Amniotic epithelial cell (primary cell): ENCODE measurements at regions not wholly inside any gene's neighbourhood (a gene's known extent, or its start where the extent isn't known, plus 50 kb on each side); places are given as distances from the start of the nearest gene placed in this dataset.

Experiments used
- DNase-seq: peaks from one replicate; pipeline ENCODE4 v3.0.0-alpha.2; 2010; ENCODE audit warnings: low read depth

DNA sequence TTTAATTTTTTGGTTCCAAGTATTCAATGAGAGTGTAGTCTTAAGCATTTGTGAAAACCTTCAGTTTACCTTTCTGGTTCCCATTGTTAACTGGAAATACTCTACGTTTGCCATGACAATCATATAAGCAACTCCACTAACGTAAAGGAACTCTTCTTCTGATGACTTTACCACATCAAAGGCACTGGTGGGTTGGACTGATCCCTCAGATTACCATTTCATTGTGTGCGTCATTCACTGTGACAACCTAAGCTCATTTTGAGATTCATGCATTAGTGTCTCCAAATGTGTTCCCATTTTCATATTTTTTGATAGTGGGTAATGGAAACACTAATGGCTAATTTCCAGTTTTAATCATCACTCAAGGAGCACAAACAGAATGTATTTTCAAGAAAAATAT, 119.9 kb upstream of the COL1A2 start:
- no peak for DNase-seq

DNA sequence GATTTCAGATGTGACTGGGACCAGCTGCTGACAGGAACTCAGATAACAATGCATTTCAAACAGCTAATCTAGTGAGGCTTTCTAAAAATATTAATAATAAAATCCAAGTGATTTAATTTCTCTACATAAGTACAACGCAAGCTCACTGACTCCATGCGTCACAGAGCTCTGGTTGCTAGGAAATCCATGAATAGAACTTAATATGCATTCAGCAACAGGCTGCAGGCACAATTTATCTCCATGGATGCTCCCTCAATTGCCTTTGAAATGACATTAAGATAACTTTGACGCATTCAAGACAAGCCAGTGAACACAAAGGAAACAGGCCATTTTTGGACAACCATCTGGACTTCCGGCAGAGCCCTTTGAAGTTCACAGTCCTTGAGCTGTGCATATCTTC, 118.7 kb upstream of the COL1A2 start:
- DNase-seq: peak; percentile 46

DNA sequence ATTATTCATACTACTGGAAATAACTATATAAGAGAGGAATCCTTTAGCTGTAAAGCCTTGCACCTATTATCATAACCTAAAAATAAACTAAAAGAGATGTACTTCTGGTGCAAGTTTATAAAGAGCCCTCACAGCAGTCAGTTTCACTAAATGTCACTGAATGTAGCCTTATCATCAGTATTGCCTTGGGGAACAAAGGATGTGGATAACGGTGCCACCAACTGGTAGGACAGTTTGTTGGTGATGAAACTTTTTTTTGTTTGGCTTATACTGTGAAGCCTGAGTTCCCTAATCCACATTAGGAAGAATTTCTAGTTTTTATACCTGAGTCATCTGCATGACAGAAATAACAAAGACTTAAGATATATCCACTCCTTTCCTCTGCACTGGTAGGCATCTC, 117.9 kb upstream of the COL1A2 start:
- peak; percentile 55 for DNase-seq

- DNase-seq: peak; percentile 49
Observed at GRCh38 chr7:94277236-94277635, 117.5 kb upstream of the COL1A2 start.

- no peak for DNase-seq
Observed at GRCh38 chr7:94280851-94281250, 113.8 kb upstream of the COL1A2 start.

DNA sequence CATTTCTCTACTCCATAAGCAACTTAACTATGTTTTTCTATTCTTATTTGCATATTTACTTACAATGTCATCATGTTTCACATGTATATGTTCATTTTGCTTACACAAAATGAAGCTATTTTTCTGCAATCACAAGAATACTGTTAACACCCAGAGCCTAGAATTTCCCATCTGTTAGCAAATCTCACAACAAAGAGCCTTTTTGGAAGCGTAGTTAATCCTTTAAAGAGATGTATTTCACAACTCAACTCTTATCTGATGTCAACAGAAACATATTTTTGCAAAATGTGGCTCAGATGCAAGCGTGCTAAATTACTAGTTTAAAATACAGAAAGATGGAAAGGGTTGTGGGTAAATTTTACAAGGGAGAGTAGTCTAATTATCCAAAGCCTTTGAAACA, 110.6 kb upstream of the COL1A2 start:
- DNase-seq: peak; percentile 65

- peak; percentile 55 for DNase-seq
Observed at GRCh38 chr7:94286111-94286510, 108.6 kb upstream of the COL1A2 start.

- DNase-seq: peak; percentile 32
Observed at GRCh38 chr7:94288096-94288495, 106.6 kb upstream of the COL1A2 start.

DNA sequence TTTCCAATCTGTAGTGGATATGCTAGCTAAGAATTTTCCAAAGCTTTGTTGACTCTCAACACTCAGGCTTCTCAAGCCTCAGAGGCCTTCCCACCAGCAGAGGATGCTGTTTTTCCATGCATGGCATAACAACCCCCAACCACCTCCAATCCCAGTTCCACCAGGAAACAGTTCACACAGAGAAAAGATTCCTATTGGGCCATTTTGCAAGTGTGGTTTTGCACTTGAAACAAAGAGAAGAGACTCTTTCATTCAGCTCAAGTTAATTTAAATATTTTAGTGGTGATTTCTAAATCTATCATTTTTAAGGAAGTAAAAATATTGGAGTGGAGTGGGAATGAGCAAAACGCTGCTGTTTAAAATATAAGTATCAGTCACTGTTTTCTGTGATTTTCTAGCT, 105.6 kb upstream of the COL1A2 start:
- peak; percentile 89 for DNase-seq

GRCh38 chr7:94294471-94295131, 100.1 kb upstream of the COL1A2 start:
- no peak for DNase-seq

- DNase-seq: peak; percentile 84
Observed at GRCh38 chr7:94295850-94296249, 98.8 kb upstream of the COL1A2 start.

DNA sequence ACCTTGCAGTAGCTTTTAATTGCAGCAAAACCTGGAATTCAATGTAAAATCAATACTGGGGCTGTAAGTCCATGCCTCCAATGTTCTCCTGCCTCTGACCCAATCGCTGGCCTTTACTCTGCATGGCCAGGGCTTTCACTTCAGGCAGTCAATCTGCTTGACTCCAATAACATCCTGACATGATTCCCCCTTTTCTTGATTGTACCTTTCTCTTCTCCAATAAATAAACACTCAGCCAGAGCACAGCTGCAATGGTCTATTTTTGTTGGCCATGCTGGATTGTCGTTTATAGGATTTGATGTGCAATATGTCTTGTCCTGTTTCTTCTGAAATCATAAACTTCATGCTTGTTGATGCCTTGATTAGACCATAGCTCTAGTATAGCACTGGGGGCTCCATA, 97.8 kb upstream of the COL1A2 start:
- DNase-seq: no peak

DNA sequence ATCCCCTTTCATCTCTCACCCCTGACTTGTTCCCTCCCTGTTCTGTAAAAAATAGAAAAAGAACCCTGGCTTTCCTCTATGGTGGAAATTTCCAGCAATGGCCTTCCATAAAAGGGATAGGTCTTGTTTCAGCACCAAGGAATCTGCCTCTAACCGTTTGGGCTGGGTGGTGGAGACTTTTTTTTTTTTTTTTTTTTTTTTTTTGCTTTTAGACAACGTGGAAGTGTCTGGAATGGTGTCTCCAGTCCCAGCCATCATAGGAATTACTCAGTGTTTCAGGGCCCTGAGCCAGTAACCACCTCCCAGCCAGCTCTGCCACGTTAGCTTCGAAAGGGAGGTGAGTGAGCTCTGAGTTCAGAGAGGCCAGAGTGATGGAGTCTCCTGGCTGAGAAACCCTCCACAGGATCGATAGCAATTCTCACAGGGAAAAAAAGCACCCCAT, 97.3 kb upstream of the COL1A2 start:
- peak; percentile 94 for DNase-seq

- DNase-seq: peak; percentile 81
Observed at GRCh38 chr7:94298943-94299342, 95.8 kb upstream of the COL1A2 start.

DNA sequence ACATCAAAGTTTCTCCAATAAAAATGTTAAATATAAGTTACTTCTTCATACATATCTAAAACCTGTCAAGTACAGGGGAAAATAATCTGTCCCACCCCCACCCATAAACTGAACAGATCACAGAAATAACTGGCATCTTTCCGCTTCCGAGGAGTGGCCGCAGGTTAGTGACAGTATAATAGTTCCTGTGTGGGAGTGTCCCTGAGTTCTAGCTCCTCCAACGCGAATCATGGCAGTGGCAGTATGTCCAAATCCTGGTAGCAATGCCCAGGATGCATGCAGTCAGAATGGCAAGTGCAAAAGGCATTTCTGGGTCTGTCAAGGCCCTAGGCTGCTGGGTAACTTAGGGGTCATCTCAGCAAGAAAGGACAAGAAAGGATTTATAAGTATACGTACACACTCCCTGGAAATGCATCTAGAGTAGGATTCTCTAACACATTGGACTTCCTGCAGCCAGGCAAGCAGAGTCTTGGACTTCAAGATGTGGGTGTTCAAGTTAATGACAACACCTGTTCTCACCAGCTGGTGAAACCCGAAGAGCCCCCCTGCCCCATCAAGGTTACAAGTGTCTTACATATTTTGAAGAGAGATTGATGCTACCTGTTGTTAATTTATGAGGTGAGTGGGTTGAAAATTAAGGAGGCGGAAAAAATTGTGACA, 94.4 kb upstream of the COL1A2 start:
- DNase-seq: no peak

GRCh38 chr7:94301024-94301586, 93.6 kb upstream of the COL1A2 start:
- DNase-seq: peak; percentile 99

- no peak for DNase-seq
Observed at GRCh38 chr7:94303118-94303517, 91.6 kb upstream of the COL1A2 start.

- DNase-seq: peak; percentile 72
Observed at GRCh38 chr7:94303695-94304094, 91.0 kb upstream of the COL1A2 start.

DNA sequence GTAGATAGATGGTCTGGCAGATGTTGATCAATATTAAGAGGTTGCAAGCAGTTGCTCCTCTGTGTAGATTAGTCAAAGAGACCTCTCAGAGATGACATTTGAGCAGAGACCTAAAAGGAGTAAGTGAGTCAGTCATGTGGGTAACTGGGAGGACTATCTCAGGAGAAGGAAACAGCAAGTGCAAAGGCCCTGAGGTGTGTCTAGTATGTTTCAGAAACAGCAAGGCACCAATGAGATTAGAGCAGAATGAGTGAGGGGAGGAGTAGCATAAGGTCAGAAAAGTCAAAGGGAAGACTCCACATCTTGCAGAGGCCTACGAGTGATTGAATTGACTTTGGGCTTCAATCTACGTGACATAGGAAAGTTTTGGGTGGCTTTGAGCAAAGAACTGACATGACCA, 89.8 kb upstream of the COL1A2 start:
- no peak for DNase-seq

DNA sequence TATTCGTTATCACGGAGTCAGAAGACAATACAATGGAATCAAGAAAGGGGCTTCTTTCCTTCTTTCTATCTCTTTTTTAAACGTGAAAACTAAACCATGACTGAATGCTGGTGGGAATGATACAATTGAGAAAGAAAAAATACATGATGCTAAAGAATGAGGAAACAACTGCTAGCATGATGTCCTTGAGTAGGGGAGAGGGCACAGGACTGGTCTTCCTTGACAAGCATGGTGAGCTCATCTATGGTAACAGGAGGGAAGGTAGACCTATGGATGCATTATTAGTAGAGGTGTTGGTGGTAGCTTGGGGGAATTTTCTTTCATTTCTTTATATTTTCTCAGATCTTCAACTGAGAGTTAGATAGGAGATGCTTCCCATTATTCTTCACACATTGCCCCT, 88.9 kb upstream of the COL1A2 start:
- DNase-seq: no peak

DNA sequence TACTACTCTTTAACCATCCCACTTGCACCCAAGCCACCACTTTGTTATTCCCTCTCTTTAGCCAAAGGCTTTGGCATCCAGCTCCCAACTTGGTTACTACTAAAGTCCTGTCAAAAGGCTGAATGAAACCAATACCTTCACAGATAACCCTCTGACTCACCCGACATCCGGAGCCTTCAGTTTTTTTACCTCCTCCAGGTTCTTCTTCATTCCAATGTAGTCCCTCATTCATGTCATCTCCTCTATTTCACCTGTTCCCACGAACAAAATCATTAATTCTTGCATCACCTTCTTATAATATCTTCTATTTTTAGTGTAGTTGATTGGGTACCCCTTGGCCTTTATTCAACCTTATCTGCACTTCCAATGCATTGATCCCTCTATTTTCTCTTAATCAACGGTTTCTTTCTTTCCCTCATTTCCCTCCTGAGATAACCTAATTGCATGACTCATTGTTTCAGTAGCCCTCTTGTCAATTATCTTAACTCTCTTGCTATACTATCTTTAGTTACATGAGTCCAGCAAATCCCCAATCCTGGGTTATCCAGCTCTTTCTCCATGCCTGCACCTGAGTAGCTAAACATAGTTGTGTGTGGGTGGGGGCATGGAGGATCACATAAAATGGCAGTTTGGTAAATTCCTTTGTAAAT, 87.2 kb upstream of the COL1A2 start:
- no peak for DNase-seq

GRCh38 chr7:94311515-94311914, 83.2 kb upstream of the COL1A2 start:
- no peak for DNase-seq

- no peak for DNase-seq
Observed at GRCh38 chr7:94313926-94314325, 80.8 kb upstream of the COL1A2 start.
